ENCODE measurements at regions not wholly inside any gene's neighbourhood (a gene's known extent, or its start where the extent isn't known, plus 50 kb on each side); places are given as distances from the start of the nearest gene placed in this dataset.
"Not testable (repeated sequence)": the region's sequence is repeated elsewhere in the genome, so short reads cannot be mapped to it uniquely, and the experiment has no call there.

- not testable (repeated sequence) for DNase-seq (ENCODE audit: low read depth); H3K4me3 ChIP-seq (ENCODE audit: low read depth, low read length)
These were observed 63.8 kb downstream of the NSUN5 start for GRCh38 chr7:73244782-73245311.

- not testable (repeated sequence) for DNase-seq (ENCODE audit: low read depth)
- peak overlapping the region; percentile 23 for H3K4me3 ChIP-seq (ENCODE audit: low read depth, low read length)
These were observed 73.5 kb downstream of the NSUN5 start for GRCh38 chr7:73234994-73235717.

- not testable (repeated sequence) for DNase-seq (ENCODE audit: low read depth); H3K4me3 ChIP-seq (ENCODE audit: low read depth, low read length)
These were observed 82.9 kb downstream of the NSUN5 start for GRCh38 chr7:73225745-73226144.

- DNase-seq (ENCODE audit: low read depth); H3K4me3 ChIP-seq (ENCODE audit: low read depth, low read length): not testable (repeated sequence)
These were observed 86.9 kb downstream of the NSUN5 start for GRCh38 chr7:73221724-73222123.

- not testable (repeated sequence) for DNase-seq (ENCODE audit: low read depth); H3K4me3 ChIP-seq (ENCODE audit: low read depth, low read length)
These were observed 87.8 kb downstream of the NSUN5 start for GRCh38 chr7:73220766-73221370.

- not testable (repeated sequence) for DNase-seq (ENCODE audit: low read depth); H3K4me3 ChIP-seq (ENCODE audit: low read depth, low read length)
These were observed 88.3 kb downstream of the NSUN5 start for GRCh38 chr7:73220357-73220756.

GRCh38 chr7:73218802-73219201 lies 89.8 kb downstream of the NSUN5 start:
- not testable (repeated sequence) for H3K4me3 ChIP-seq (ENCODE audit: low read depth, low read length); DNase-seq (ENCODE audit: low read depth)

- not testable (repeated sequence) for DNase-seq (ENCODE audit: low read depth); H3K4me3 ChIP-seq (ENCODE audit: low read depth, low read length)
These were observed 92.5 kb downstream of the NSUN5 start for GRCh38 chr7:73216046-73216675.

GRCh38 chr7:73215232-73215631 lies 93.4 kb downstream of the NSUN5 start:
- H3K4me3 ChIP-seq (ENCODE audit: low read depth, low read length); DNase-seq (ENCODE audit: low read depth): not testable (repeated sequence)

- DNase-seq (ENCODE audit: low read depth); H3K4me3 ChIP-seq (ENCODE audit: low read depth, low read length): not testable (repeated sequence)
These were observed 94.2 kb downstream of the NSUN5 start for GRCh38 chr7:73214471-73214870.

- not testable (repeated sequence) for DNase-seq (ENCODE audit: low read depth); H3K4me3 ChIP-seq (ENCODE audit: low read depth, low read length)
These were observed 95.5 kb downstream of the NSUN5 start for GRCh38 chr7:73213076-73213475.

- not testable (repeated sequence) for H3K4me3 ChIP-seq (ENCODE audit: low read depth, low read length)
These were observed 103.0 kb downstream of the NSUN5 start for GRCh38 chr7:73205594-73205993.

GRCh38 chr7:73204898-73205297 lies 103.7 kb downstream of the NSUN5 start:
- not testable (repeated sequence) for DNase-seq (ENCODE audit: low read depth); H3K4me3 ChIP-seq (ENCODE audit: low read depth, low read length)

More at GRCh38 chr7:73205594-73205993, 103.0 kb downstream of the NSUN5 start:
- not testable (repeated sequence) for DNase-seq (ENCODE audit: low read depth)

GRCh38 chr7:73203312-73203711 lies 105.3 kb downstream of the NSUN5 start:
- DNase-seq (ENCODE audit: low read depth); H3K4me3 ChIP-seq (ENCODE audit: low read depth, low read length): not testable (repeated sequence)

GRCh38 chr7:73201264-73201663 lies 107.4 kb downstream of the NSUN5 start:
- H3K4me3 ChIP-seq (ENCODE audit: low read depth, low read length); DNase-seq (ENCODE audit: low read depth): not testable (repeated sequence)

- not testable (repeated sequence) for H3K4me3 ChIP-seq (ENCODE audit: low read depth, low read length); DNase-seq (ENCODE audit: low read depth)
These were observed 108.0 kb downstream of the NSUN5 start for GRCh38 chr7:73200518-73201099.

- not testable (repeated sequence) for H3K4me3 ChIP-seq (ENCODE audit: low read depth, low read length); DNase-seq (ENCODE audit: low read depth)
These were observed 108.2 kb upstream of the SPDYE9 start for GRCh38 chr7:73193991-73194390.

GRCh38 chr7:73190483-73191155 lies 104.8 kb upstream of the SPDYE9 start:
- not testable (repeated sequence) for H3K4me3 ChIP-seq (ENCODE audit: low read depth, low read length); DNase-seq (ENCODE audit: low read depth)

- not testable (repeated sequence) for DNase-seq (ENCODE audit: low read depth); H3K4me3 ChIP-seq (ENCODE audit: low read depth, low read length)
These were observed 102.4 kb upstream of the SPDYE9 start for GRCh38 chr7:73188287-73188686.

Data from epithelial cell of proximal tubule (primary cell).